ENCODE measurements at regions not wholly inside any gene's neighbourhood (a gene's known extent, or its start where the extent isn't known, plus 50 kb on each side); places are given as distances from the start of the nearest gene placed in this dataset.

- Histone ChIP-seq H4K20me1 (ENCODE audit: insufficient read depth, low read length) (no peaks in the 10 kb centered on the region), H3K36me3 (ENCODE audit: insufficient read depth, low read length) (no peaks in the 10 kb centered on the region), H3K27me3 (ENCODE audit: insufficient read depth, low read length) (no peaks in the 10 kb centered on the region), H3K27ac (ENCODE audit: low read depth, low read length) (no peak overlapping the region), H3K79me2 (ENCODE audit: insufficient read depth, low read length) (no peaks in the 10 kb centered on the region), H2AFZ (ENCODE audit: low read length) (no peak overlapping the region), H3K9me3 (ENCODE audit: low read depth, low read length) (no peaks in the 10 kb centered on the region), H3K4me2 (ENCODE audit: insufficient read depth, low read length) (no peak overlapping the region), H3K4me1 (ENCODE audit: insufficient read depth, low read length) (no peaks in the 10 kb centered on the region), H3K4me3 (ENCODE audit: insufficient read depth, low read length) (no peak overlapping the region)
- TF ChIP-seq CTCF (IDR thresholded peaks at IDR 0.05; ENCODE audit: extremely low read depth, low read depth, low read length): no peak
- DNase-seq (ENCODE audit: insufficient read length, low spot score, missing footprints): no peak
Measured at GRCh38 chr6:95686895-95687294, 109.6 kb downstream of the MANEA start.

- no peak overlapping the region for H3K4me2 ChIP-seq (ENCODE audit: insufficient read depth, low read length)
- no peaks in the 10 kb centered on the region for H3K4me1 ChIP-seq (ENCODE audit: insufficient read depth, low read length)
Measured at GRCh38 chr6:95687839-95688238, 110.5 kb downstream of the MANEA start.

GRCh38 chr6:95690328-95690727 is 113.0 kb downstream of the MANEA start:
- no peak overlapping the region for H2AFZ ChIP-seq (ENCODE audit: low read length)
- no peaks in the 10 kb centered on the region for H3K9me3 ChIP-seq (ENCODE audit: low read depth, low read length)
- H3K79me2 ChIP-seq (ENCODE audit: insufficient read depth, low read length): no peaks in the 10 kb centered on the region
- no peak for DNase-seq (ENCODE audit: insufficient read length, low spot score, missing footprints)
- H3K27ac ChIP-seq (ENCODE audit: low read depth, low read length): no peak overlapping the region
- no peaks in the 10 kb centered on the region for H3K27me3 ChIP-seq (ENCODE audit: insufficient read depth, low read length)
- H3K4me1 ChIP-seq (ENCODE audit: insufficient read depth, low read length): no peaks in the 10 kb centered on the region
- no peak overlapping the region for H3K4me3 ChIP-seq (ENCODE audit: insufficient read depth, low read length)
- H3K36me3 ChIP-seq (ENCODE audit: insufficient read depth, low read length): no peaks in the 10 kb centered on the region
- no peak overlapping the region for H3K4me2 ChIP-seq (ENCODE audit: insufficient read depth, low read length)
- H4K20me1 ChIP-seq (ENCODE audit: insufficient read depth, low read length): no peaks in the 10 kb centered on the region
- no peak for TF ChIP-seq CTCF (IDR thresholded peaks at IDR 0.05; ENCODE audit: extremely low read depth, low read depth, low read length)

More at GRCh38 chr6:95687839-95688238, 110.5 kb downstream of the MANEA start:
- no peak overlapping the region for H2AFZ ChIP-seq (ENCODE audit: low read length)
- no peak for DNase-seq (ENCODE audit: insufficient read length, low spot score, missing footprints)
- TF ChIP-seq CTCF (IDR thresholded peaks at IDR 0.05; ENCODE audit: extremely low read depth, low read depth, low read length): no peak
- no peaks in the 10 kb centered on the region for H3K79me2 ChIP-seq (ENCODE audit: insufficient read depth, low read length)
- H3K9me3 ChIP-seq (ENCODE audit: low read depth, low read length): no peaks in the 10 kb centered on the region
- H3K27ac ChIP-seq (ENCODE audit: low read depth, low read length): no peak overlapping the region
- no peaks in the 10 kb centered on the region for H4K20me1 ChIP-seq (ENCODE audit: insufficient read depth, low read length)
- H3K4me3 ChIP-seq (ENCODE audit: insufficient read depth, low read length): no peak overlapping the region
- H3K27me3 ChIP-seq (ENCODE audit: insufficient read depth, low read length): no peaks in the 10 kb centered on the region
- no peaks in the 10 kb centered on the region for H3K36me3 ChIP-seq (ENCODE audit: insufficient read depth, low read length)

GRCh38 chr6:95693108-95693507 is 115.8 kb downstream of the MANEA start:
- Histone ChIP-seq H3K9me3 (ENCODE audit: low read depth, low read length) (no peaks in the 10 kb centered on the region), H2AFZ (ENCODE audit: low read length) (no peak overlapping the region), H3K4me1 (ENCODE audit: insufficient read depth, low read length) (no peaks in the 10 kb centered on the region), H3K79me2 (ENCODE audit: insufficient read depth, low read length) (no peaks in the 10 kb centered on the region), H3K27ac (ENCODE audit: low read depth, low read length) (no peak overlapping the region), H3K36me3 (ENCODE audit: insufficient read depth, low read length) (no peaks in the 10 kb centered on the region), H3K4me3 (ENCODE audit: insufficient read depth, low read length) (no peak overlapping the region), H3K4me2 (ENCODE audit: insufficient read depth, low read length) (no peak overlapping the region), H4K20me1 (ENCODE audit: insufficient read depth, low read length) (no peaks in the 10 kb centered on the region), H3K27me3 (ENCODE audit: insufficient read depth, low read length) (no peaks in the 10 kb centered on the region)
- TF ChIP-seq CTCF (IDR thresholded peaks at IDR 0.05; ENCODE audit: extremely low read depth, low read depth, low read length): no peak
- DNase-seq (ENCODE audit: insufficient read length, low spot score, missing footprints): no peak

All from osteoblast (primary cell).